Medulla oblongata (tissue), 1 donor: ENCODE measurements at regions not wholly inside any gene's neighbourhood (a gene's known extent, or its start where the extent isn't known, plus 50 kb on each side); places are given as distances from the start of the nearest gene placed in this dataset.
"Not testable (repeated sequence)": the region's sequence is repeated elsewhere in the genome, so short reads cannot be mapped to it uniquely, and the experiment has no call there.

Source experiments
- DNase-seq: peaks from one replicate; pipeline ENCODE4 v3.0.0-alpha.2; 2015; ENCODE audit errors: extremely low spot score

GRCh38 chr5:89351222-89351621 lies 468.2 kb upstream of the MEF2C start:
- no peak for DNase-seq

GRCh38 chr5:89350684-89351083 lies 467.7 kb upstream of the MEF2C start:
- DNase-seq: no peak

- DNase-seq: no peak
Observed at GRCh38 chr5:89349246-89349980, 466.4 kb upstream of the MEF2C start.

GRCh38 chr5:89346573-89346972 lies 463.6 kb upstream of the MEF2C start:
- DNase-seq: no peak

- peak; percentile 25 for DNase-seq
Observed at GRCh38 chr5:89343666-89344065, 460.7 kb upstream of the MEF2C start.

- no peak for DNase-seq
Observed at GRCh38 chr5:89342106-89342876, 459.3 kb upstream of the MEF2C start.

- DNase-seq: no peak
Observed at GRCh38 chr5:89338935-89339334, 456.0 kb upstream of the MEF2C start.

GRCh38 chr5:89336111-89336510 lies 453.1 kb upstream of the MEF2C start:
- DNase-seq: no peak

GRCh38 chr5:89330140-89330539 lies 447.2 kb upstream of the MEF2C start:
- no peak for DNase-seq

GRCh38 chr5:89327608-89328007 lies 444.6 kb upstream of the MEF2C start:
- DNase-seq: no peak

GRCh38 chr5:89324990-89325389 lies 442.0 kb upstream of the MEF2C start:
- peak; percentile 57 for DNase-seq

- no peak for DNase-seq
Observed at GRCh38 chr5:89320421-89321277, 437.7 kb upstream of the MEF2C start.

- not testable (repeated sequence) for DNase-seq
Observed at GRCh38 chr5:89317838-89318237, 434.9 kb upstream of the MEF2C start.

GRCh38 chr5:89315286-89316100 lies 432.5 kb upstream of the MEF2C start:
- DNase-seq: no peak

GRCh38 chr5:89313804-89314588 lies 431.0 kb upstream of the MEF2C start:
- no peak for DNase-seq

- no peak for DNase-seq
Observed at GRCh38 chr5:89313044-89313443, 430.1 kb upstream of the MEF2C start.

- no peak for DNase-seq
Observed at GRCh38 chr5:89309268-89309667, 426.3 kb upstream of the MEF2C start.

GRCh38 chr5:89308606-89309040 lies 425.6 kb upstream of the MEF2C start:
- no peak for DNase-seq

- DNase-seq: no peak
Observed at GRCh38 chr5:89307972-89308371, 425.0 kb upstream of the MEF2C start.

GRCh38 chr5:89307141-89307540 lies 424.2 kb upstream of the MEF2C start:
- DNase-seq: not testable (repeated sequence)
